ENCODE measurements at regions not wholly inside any gene's neighbourhood (a gene's known extent, or its start where the extent isn't known, plus 50 kb on each side); places are given as distances from the start of the nearest gene placed in this dataset.

DNA sequence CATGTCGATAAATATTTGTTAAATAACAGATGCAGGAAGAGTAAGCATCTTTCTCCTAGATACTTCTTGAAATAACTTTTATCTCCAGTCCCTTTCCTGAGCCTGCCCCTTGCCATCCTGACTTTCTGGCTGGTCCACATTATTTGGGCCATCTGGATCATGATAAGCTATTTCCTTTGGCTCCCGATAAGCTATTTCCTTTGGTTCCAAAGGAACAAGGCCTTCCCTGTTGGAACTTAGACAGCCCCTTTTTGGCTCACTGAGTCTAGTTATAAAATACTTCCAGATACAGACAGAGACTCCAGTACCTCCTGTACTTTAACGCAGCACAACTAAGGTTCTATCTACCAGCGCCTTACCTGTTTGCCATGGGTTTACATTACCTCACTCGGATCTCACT is 205.3 kb upstream of the CCDC150 start:
- CTCF ChIA-PET, result interaction anchor here in 1 of 2 donors (0.6 kb wide), 1 partner anchor 87 kb away, joined by 3 read pairs; no protein-coding TSS in a partner anchor
- peaks cover 0 to 20% of the 10 kb centered on the region in 2 donors for H3K27me3 Mint-ChIP-seq
- no peaks in the 10 kb centered on the region for H3K9me3 ChIP-seq
- DNase-seq (no peak), ATAC-seq (replicated peaks in 1 of 4) (no peak)
- H3K4me3 Mint-ChIP-seq, result no peak overlapping the region
- H3K4me3 ChIP-seq (ENCODE audit: control insufficient read depth in 1 of 2, extremely low read depth in 1 of 2, low read length in 1 of 2), result no peak overlapping the region
- H3K27ac Mint-ChIP-seq, result no peak overlapping the region
- no peaks in the 10 kb centered on the region for H3K4me1 Mint-ChIP-seq
- WGBS (ENCODE audit: insufficient coverage), result 100% methylated on average over 4 of the region's 5 CpGs
- peaks cover 0 to 3% of the 10 kb centered on the region in 2 experiments for H3K27me3 ChIP-seq (replicated peaks in 1 of 2; ENCODE audit: control insufficient read depth in 2 of 2, extremely low read depth in 1 of 2, insufficient read depth in 2 of 2, low read length in 1 of 2)
- no peaks in the 10 kb centered on the region for H3K9me3 Mint-ChIP-seq
- no peaks in the 10 kb centered on the region for H3K36me3 ChIP-seq (ENCODE audit: control insufficient read depth in 2 of 2, extremely low read depth in 1 of 2, insufficient read depth in 1 of 2, low read length in 1 of 2)
- POLR2A ChIA-PET, result interaction anchor here in 1 of 2 donors (0.6 kb wide), 1 partner anchor 18 kb away, joined by 3 read pairs; no protein-coding TSS in a partner anchor
- H3K4me1 ChIP-seq (ENCODE audit: control insufficient read depth in 1 of 2, extremely low read depth in 1 of 2, insufficient read depth in 2 of 2, low read length in 2 of 2), result no peaks in the 10 kb centered on the region
- no peak overlapping the region for H3K27ac ChIP-seq (ENCODE audit: low read length)
- no peaks in the 10 kb centered on the region for H3K36me3 Mint-ChIP-seq

GRCh38 chr2:196435189-196435588 is 204.3 kb upstream of the CCDC150 start:
- CTCF ChIA-PET, result no interaction called here
- Histone ChIP-seq H3K27me3 (replicated peaks in 1 of 2; ENCODE audit: control insufficient read depth in 2 of 2, extremely low read depth in 1 of 2, insufficient read depth in 2 of 2, low read length in 1 of 2) (no peaks in the 10 kb centered on the region), H3K4me1 (ENCODE audit: control insufficient read depth in 1 of 2, extremely low read depth in 1 of 2, insufficient read depth in 2 of 2, low read length in 2 of 2) (no peaks in the 10 kb centered on the region), H3K4me3 (ENCODE audit: control insufficient read depth in 1 of 2, extremely low read depth in 1 of 2, low read length in 1 of 2) (no peak overlapping the region), H3K36me3 (ENCODE audit: control insufficient read depth in 2 of 2, extremely low read depth in 1 of 2, insufficient read depth in 1 of 2, low read length in 1 of 2) (no peaks in the 10 kb centered on the region), H3K27ac (ENCODE audit: low read length) (no peak overlapping the region), H3K9me3 (no peaks in the 10 kb centered on the region)
- ATAC-seq (replicated peaks in 1 of 4) (no peak), DNase-seq (no peak)
- POLR2A ChIA-PET, result no interaction called here
- H3K36me3 Mint-ChIP-seq, result no peaks in the 10 kb centered on the region
- H3K4me3 Mint-ChIP-seq, result no peak overlapping the region
- H3K27me3 Mint-ChIP-seq, result peaks cover 3 to 15% of the 10 kb centered on the region in 2 donors
- H3K4me1 Mint-ChIP-seq, result no peaks in the 10 kb centered on the region
- H3K27ac Mint-ChIP-seq, result no peak overlapping the region
- no peaks in the 10 kb centered on the region for H3K9me3 Mint-ChIP-seq

DNA sequence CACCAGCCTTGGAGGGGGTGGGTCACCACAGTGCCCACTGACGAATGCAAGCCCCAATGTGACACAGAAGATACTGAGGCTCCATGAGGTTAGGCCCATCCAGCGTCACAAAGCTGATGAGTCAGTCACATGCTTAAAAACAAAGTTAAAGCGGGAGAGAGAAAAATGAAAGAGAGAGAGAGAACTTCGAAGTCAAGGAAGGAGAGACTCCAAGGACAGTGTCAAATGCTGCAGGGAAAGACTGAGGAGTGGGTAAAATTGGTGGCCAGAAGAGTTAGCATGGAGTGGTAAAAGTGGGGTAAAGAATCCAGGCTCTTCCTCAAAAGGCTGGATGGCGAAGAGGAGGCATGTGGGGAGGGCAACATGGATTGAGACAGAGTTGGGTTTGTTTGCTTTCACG is 201.9 kb upstream of the CCDC150 start:
- no peaks in the 10 kb centered on the region for H3K36me3 ChIP-seq (ENCODE audit: control insufficient read depth in 2 of 2, extremely low read depth in 1 of 2, insufficient read depth in 1 of 2, low read length in 1 of 2)
- no peak overlapping the region for H3K27ac ChIP-seq (ENCODE audit: low read length)
- ChIA-PET POLR2A (no interaction called here), CTCF (no interaction called here)
- ATAC-seq (replicated peaks in 1 of 4) (no peak), DNase-seq (no peak)
- Mint-ChIP-seq H3K36me3 (no peaks in the 10 kb centered on the region), H3K9me3 (no peaks in the 10 kb centered on the region), H3K27me3 (peaks cover 3 to 7% of the 10 kb centered on the region in 2 donors), H3K4me3 (no peak overlapping the region), H3K27ac (no peak overlapping the region), H3K4me1 (no peaks in the 10 kb centered on the region)
- H3K4me3 ChIP-seq (ENCODE audit: control insufficient read depth in 1 of 2, extremely low read depth in 1 of 2, low read length in 1 of 2), result no peak overlapping the region
- no peaks in the 10 kb centered on the region for H3K27me3 ChIP-seq (replicated peaks in 1 of 2; ENCODE audit: control insufficient read depth in 2 of 2, extremely low read depth in 1 of 2, insufficient read depth in 2 of 2, low read length in 1 of 2)
- H3K4me1 ChIP-seq (ENCODE audit: control insufficient read depth in 1 of 2, extremely low read depth in 1 of 2, insufficient read depth in 2 of 2, low read length in 2 of 2), result no peaks in the 10 kb centered on the region
- no peaks in the 10 kb centered on the region for H3K9me3 ChIP-seq
- 75% methylated on average over 5 of the region's 6 CpGs for WGBS (ENCODE audit: insufficient coverage)

DNA sequence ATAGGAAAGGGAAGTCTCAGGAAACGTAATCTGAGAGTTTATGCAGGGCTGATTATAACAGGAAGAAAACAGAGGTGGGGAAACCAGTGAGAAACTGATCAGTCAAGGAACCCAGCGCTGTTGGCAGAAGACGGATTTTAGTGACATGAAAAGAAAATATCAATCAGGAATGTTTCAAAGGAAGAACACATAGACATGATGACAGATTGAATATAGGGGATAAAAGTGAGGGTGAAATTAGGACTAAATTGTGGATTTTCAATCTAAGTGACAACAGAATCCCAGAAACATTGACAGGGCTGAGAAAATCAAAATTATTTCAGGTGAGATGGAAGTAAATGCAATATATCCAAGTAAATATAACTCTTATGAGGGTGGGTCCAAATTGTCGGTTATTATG is 199.8 kb upstream of the CCDC150 start:
- Histone ChIP-seq H3K27me3 (replicated peaks in 1 of 2; ENCODE audit: control insufficient read depth in 2 of 2, extremely low read depth in 1 of 2, insufficient read depth in 2 of 2, low read length in 1 of 2) (no peaks in the 10 kb centered on the region), H3K27ac (ENCODE audit: low read length) (no peak overlapping the region), H3K9me3 (no peaks in the 10 kb centered on the region), H3K4me1 (ENCODE audit: control insufficient read depth in 1 of 2, extremely low read depth in 1 of 2, insufficient read depth in 2 of 2, low read length in 2 of 2) (no peaks in the 10 kb centered on the region), H3K4me3 (ENCODE audit: control insufficient read depth in 1 of 2, extremely low read depth in 1 of 2, low read length in 1 of 2) (no peak overlapping the region), H3K36me3 (ENCODE audit: control insufficient read depth in 2 of 2, extremely low read depth in 1 of 2, insufficient read depth in 1 of 2, low read length in 1 of 2) (no peaks in the 10 kb centered on the region)
- 98% methylated on average over 3 of the region's 4 CpGs for WGBS (ENCODE audit: insufficient coverage)
- ChIA-PET POLR2A (no interaction called here), CTCF (no interaction called here)
- H3K36me3 Mint-ChIP-seq, result no peaks in the 10 kb centered on the region
- no peaks in the 10 kb centered on the region for H3K4me1 Mint-ChIP-seq
- H3K27me3 Mint-ChIP-seq, result peaks cover 3 to 4% of the 10 kb centered on the region in 2 donors
- ATAC-seq (replicated peaks in 1 of 4) (no peak), DNase-seq (no peak)
- no peak overlapping the region for H3K27ac Mint-ChIP-seq
- H3K9me3 Mint-ChIP-seq, result no peaks in the 10 kb centered on the region
- H3K4me3 Mint-ChIP-seq, result no peak overlapping the region

DNA sequence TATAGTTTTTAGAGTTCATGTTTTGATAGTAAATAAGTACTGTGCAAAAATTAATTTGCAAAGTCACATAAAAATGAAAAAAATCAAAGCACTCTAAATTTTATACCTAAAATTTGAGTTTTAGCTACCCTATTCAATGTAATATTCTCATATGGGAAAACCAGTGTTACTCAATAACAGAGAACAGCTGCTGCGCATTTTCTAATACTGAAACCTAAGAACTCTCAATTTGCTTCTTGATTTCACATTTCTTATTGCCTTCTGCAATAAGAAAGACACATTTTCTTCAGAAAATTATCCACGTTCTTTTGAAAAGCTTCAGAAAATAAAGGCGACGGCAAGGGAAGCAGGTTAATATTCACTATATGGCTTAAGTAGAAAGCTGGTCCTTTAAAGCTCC is 199.1 kb upstream of the CCDC150 start:
- no peaks in the 10 kb centered on the region for H3K36me3 Mint-ChIP-seq
- H3K27me3 Mint-ChIP-seq, result peaks cover 3 to 4% of the 10 kb centered on the region in 2 donors
- no peak overlapping the region for H3K27ac Mint-ChIP-seq
- 71% methylated on average over 1 of the region's 4 CpGs for WGBS (ENCODE audit: insufficient coverage)
- no peaks in the 10 kb centered on the region for H3K9me3 ChIP-seq
- POLR2A ChIA-PET, result no interaction called here
- ATAC-seq (replicated peaks in 1 of 4), result no peak
- no peak overlapping the region for H3K27ac ChIP-seq (ENCODE audit: low read length)
- no peaks in the 10 kb centered on the region for H3K4me1 Mint-ChIP-seq
- DNase-seq, result no peak
- no peak overlapping the region for H3K4me3 ChIP-seq (ENCODE audit: control insufficient read depth in 1 of 2, extremely low read depth in 1 of 2, low read length in 1 of 2)
- H3K4me3 Mint-ChIP-seq, result no peak overlapping the region
- CTCF ChIA-PET, result interaction anchor here in 1 of 2 donors (0.6 kb wide), 1 partner anchor 304 kb away, joined by 4 read pairs; no protein-coding TSS in a partner anchor
- H3K4me1 ChIP-seq (ENCODE audit: control insufficient read depth in 1 of 2, extremely low read depth in 1 of 2, insufficient read depth in 2 of 2, low read length in 2 of 2), result no peaks in the 10 kb centered on the region
- H3K36me3 ChIP-seq (ENCODE audit: control insufficient read depth in 2 of 2, extremely low read depth in 1 of 2, insufficient read depth in 1 of 2, low read length in 1 of 2), result no peaks in the 10 kb centered on the region
- no peaks in the 10 kb centered on the region for H3K27me3 ChIP-seq (replicated peaks in 1 of 2; ENCODE audit: control insufficient read depth in 2 of 2, extremely low read depth in 1 of 2, insufficient read depth in 2 of 2, low read length in 1 of 2)
- H3K9me3 Mint-ChIP-seq, result no peaks in the 10 kb centered on the region

DNA sequence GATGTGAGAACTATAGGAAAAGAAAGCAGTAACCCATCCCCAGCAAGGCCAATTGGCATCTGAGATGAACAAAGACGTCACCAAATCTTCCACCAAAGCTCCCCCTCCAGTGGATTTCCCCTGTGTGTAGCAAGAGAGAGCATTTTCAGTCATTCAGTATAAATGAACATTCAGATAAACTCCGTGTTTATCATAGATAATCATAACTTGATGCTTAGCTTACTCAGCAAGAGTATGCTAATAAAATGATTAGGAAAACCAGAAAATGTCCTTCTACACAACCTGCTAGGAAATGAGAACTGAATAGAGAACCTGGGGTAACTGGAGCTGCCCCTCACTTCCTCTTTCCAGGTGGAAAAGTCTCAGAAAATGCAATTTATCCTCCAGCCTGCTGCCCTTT is 198.0 kb upstream of the CCDC150 start:
- Mint-ChIP-seq H3K36me3 (no peaks in the 10 kb centered on the region), H3K27ac (no peak overlapping the region), H3K9me3 (no peaks in the 10 kb centered on the region), H3K4me3 (no peak overlapping the region), H3K4me1 (no peaks in the 10 kb centered on the region), H3K27me3 (peaks cover 3 to 8% of the 10 kb centered on the region in 2 donors)
- H3K27me3 ChIP-seq (replicated peaks in 1 of 2; ENCODE audit: control insufficient read depth in 2 of 2, extremely low read depth in 1 of 2, insufficient read depth in 2 of 2, low read length in 1 of 2), result no peaks in the 10 kb centered on the region
- H3K4me1 ChIP-seq (ENCODE audit: control insufficient read depth in 1 of 2, extremely low read depth in 1 of 2, insufficient read depth in 2 of 2, low read length in 2 of 2), result no peaks in the 10 kb centered on the region
- H3K9me3 ChIP-seq, result no peaks in the 10 kb centered on the region
- ATAC-seq (replicated peaks in 1 of 4) (no peak), DNase-seq (no peak)
- ChIA-PET POLR2A (no interaction called here), CTCF (interaction anchor here in 1 of 2 donors (0.9 kb wide), 1 partner anchor 11 kb away, joined by 3 read pairs; no protein-coding TSS in a partner anchor)
- no CpG with 5 or more reads among the region's 2 CpGs for WGBS (ENCODE audit: insufficient coverage)
- H3K36me3 ChIP-seq (ENCODE audit: control insufficient read depth in 2 of 2, extremely low read depth in 1 of 2, insufficient read depth in 1 of 2, low read length in 1 of 2), result no peaks in the 10 kb centered on the region
- no peak overlapping the region for H3K27ac ChIP-seq (ENCODE audit: low read length)
- no peak overlapping the region for H3K4me3 ChIP-seq (ENCODE audit: control insufficient read depth in 1 of 2, extremely low read depth in 1 of 2, low read length in 1 of 2)

DNA sequence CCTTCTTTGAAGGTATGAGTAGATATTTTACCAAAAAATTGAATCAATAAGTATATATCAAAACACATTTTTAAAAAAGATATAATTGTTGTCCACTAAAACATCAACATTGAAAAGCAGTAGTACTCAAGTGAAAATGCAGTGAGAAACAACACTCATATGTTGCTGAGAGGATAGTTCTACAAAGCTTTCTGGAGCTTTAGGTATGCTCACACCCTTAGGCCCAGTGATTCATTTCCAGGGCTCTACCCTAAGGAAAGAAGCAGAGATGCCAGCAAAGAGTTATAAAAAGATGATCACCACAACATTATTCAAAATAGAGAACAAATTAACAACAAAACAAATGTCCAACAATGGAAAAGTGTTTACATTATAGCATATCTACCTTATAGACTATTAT is 197.3 kb upstream of the CCDC150 start:
- Histone ChIP-seq H3K36me3 (ENCODE audit: control insufficient read depth in 2 of 2, extremely low read depth in 1 of 2, insufficient read depth in 1 of 2, low read length in 1 of 2) (no peaks in the 10 kb centered on the region), H3K27ac (ENCODE audit: low read length) (no peak overlapping the region)

More for the DNA sequence above, 197.3 kb upstream of the CCDC150 start:
- Mint-ChIP-seq H3K9me3 (no peaks in the 10 kb centered on the region), H3K4me3 (no peak overlapping the region), H3K27ac (no peak overlapping the region), H3K4me1 (no peaks in the 10 kb centered on the region), H3K36me3 (no peaks in the 10 kb centered on the region), H3K27me3 (peaks cover 3 to 4% of the 10 kb centered on the region in 2 donors)
- no peaks in the 10 kb centered on the region for H3K9me3 ChIP-seq
- ATAC-seq (replicated peaks in 1 of 4) (no peak), DNase-seq (no peak)
- ChIA-PET CTCF (no interaction called here), POLR2A (no interaction called here)
- no peak overlapping the region for H3K4me3 ChIP-seq (ENCODE audit: control insufficient read depth in 1 of 2, extremely low read depth in 1 of 2, low read length in 1 of 2)
- H3K27me3 ChIP-seq (replicated peaks in 1 of 2; ENCODE audit: control insufficient read depth in 2 of 2, extremely low read depth in 1 of 2, insufficient read depth in 2 of 2, low read length in 1 of 2), result no peaks in the 10 kb centered on the region
- no peaks in the 10 kb centered on the region for H3K4me1 ChIP-seq (ENCODE audit: control insufficient read depth in 1 of 2, extremely low read depth in 1 of 2, insufficient read depth in 2 of 2, low read length in 2 of 2)
